Retinal pigment epithelial cell (primary cell): ENCODE measurements at regions not wholly inside any gene's neighbourhood (a gene's known extent, or its start where the extent isn't known, plus 50 kb on each side); places are given as distances from the start of the nearest gene placed in this dataset.

Experiments used
- DNase-seq: peaks from one replicate; pipeline ENCODE4 v3.0.0-alpha.2; 2010; ENCODE audit warnings: low read depth
- H3K4me3 ChIP-seq: 2 replicates; pipeline ENCODE4 v1.5.1; 2011; ENCODE audit warnings: mild to moderate bottlenecking, low read length, control low read depth, moderate library complexity
- CTCF ChIP-seq: conservative IDR thresholded peaks from 2 replicates; pipeline ENCODE4 v1.5.1; 2011; ENCODE audit warnings: low read depth, low read length, control low read depth, inconsistent platforms

GRCh38 chr11:96627376-96627775, 237.6 kb downstream of the JRKL start:
- no peak for DNase-seq
- no peak overlapping the region for H3K4me3 ChIP-seq
- TF ChIP-seq CTCF = no peak

GRCh38 chr11:96635655-96636054, 245.8 kb downstream of the JRKL start:
- DNase-seq = no peak
- no peak for TF ChIP-seq CTCF
- no peak overlapping the region for H3K4me3 ChIP-seq

GRCh38 chr11:96641261-96641660, 251.4 kb downstream of the JRKL start:
- DNase-seq = no peak
- TF ChIP-seq CTCF = no peak
- H3K4me3 ChIP-seq = no peak overlapping the region

- TF ChIP-seq CTCF = no peak
- no peak for DNase-seq
- no peak overlapping the region for H3K4me3 ChIP-seq
These were observed 252.8 kb downstream of the JRKL start for GRCh38 chr11:96642583-96642982.

GRCh38 chr11:96643173-96643572, 253.4 kb downstream of the JRKL start:
- H3K4me3 ChIP-seq = no peak overlapping the region
- no peak for DNase-seq

GRCh38 chr11:96647621-96648020, 257.8 kb downstream of the JRKL start:
- DNase-seq = no peak
- no peak for TF ChIP-seq CTCF
- H3K4me3 ChIP-seq = no peak overlapping the region

More at GRCh38 chr11:96643173-96643572, 253.4 kb downstream of the JRKL start:
- no peak for TF ChIP-seq CTCF

GRCh38 chr11:96648991-96649390, 259.2 kb downstream of the JRKL start:
- no peak overlapping the region for H3K4me3 ChIP-seq
- TF ChIP-seq CTCF = no peak
- no peak for DNase-seq
